WERI-Rb-1 (cell line): ENCODE measurements at regions not wholly inside any gene's neighbourhood (a gene's known extent, or its start where the extent isn't known, plus 50 kb on each side); places are given as distances from the start of the nearest gene placed in this dataset.

Experiments
- DNase-seq: peaks from one replicate; pipeline ENCODE4 v3.0.0-alpha.2; 2020
- H3K27ac ChIP-seq: fragments of 250-450 bp; sonication (Bioruptor Pico); 2 replicates; pipeline ENCODE4 v1.5.1; 2020; ENCODE audit warnings: mild to moderate bottlenecking, moderate library complexity
- H3K27me3 ChIP-seq: fragments of 250-450 bp; sonication (Bioruptor Pico); 2 replicates; pipeline ENCODE4 v1.5.1; 2021; ENCODE audit warnings: mild to moderate bottlenecking, low read depth, moderate library complexity; ENCODE audit not compliant: insufficient read depth, severe bottlenecking
- H3K36me3 ChIP-seq: fragments of 250-450 bp; sonication (Bioruptor Pico); 2 replicates; pipeline ENCODE4 v1.5.1; 2020; ENCODE audit warnings: mild to moderate bottlenecking, moderate library complexity
- H3K4me3 ChIP-seq: 2 replicates; pipeline ENCODE4 v1.5.1; 2011; ENCODE audit warnings: low read depth, mild to moderate bottlenecking, control low read depth, low read length
- H3K9me3 ChIP-seq: fragments of 250-450 bp; sonication (Bioruptor Pico); 2 replicates; pipeline ENCODE4 v1.5.1; 2021; ENCODE audit warnings: mild to moderate bottlenecking, moderate library complexity; ENCODE audit not compliant: severe bottlenecking
- CTCF ChIP-seq: IDR thresholded peaks from 2 replicates; pipeline ENCODE4 v1.5.1; 2011; ENCODE audit warnings: low read depth, mild to moderate bottlenecking, control low read depth, inconsistent platforms, low read length

- Histone ChIP-seq H3K27me3 (no peaks in the 10 kb centered on the region), H3K4me3 (no peak overlapping the region), H3K9me3 (no peaks in the 10 kb centered on the region)
These were observed 205.6 kb upstream of the RGS6 start for GRCh38 chr14:71726580-71727021.

GRCh38 chr14:71728386-71728785, 203.8 kb upstream of the RGS6 start:
- TF ChIP-seq CTCF: no peak
- Histone ChIP-seq H3K4me3 (no peak overlapping the region), H3K27ac (no peak overlapping the region), H3K36me3 (peaks cover 52% of the 10 kb centered on the region), H3K27me3 (no peaks in the 10 kb centered on the region), H3K9me3 (no peaks in the 10 kb centered on the region)
- no peak for DNase-seq

More at GRCh38 chr14:71726580-71727021, 205.6 kb upstream of the RGS6 start:
- TF ChIP-seq CTCF: no peak
- no peak for DNase-seq
- Histone ChIP-seq H3K36me3 (peaks cover 40% of the 10 kb centered on the region), H3K27ac (no peak overlapping the region)

- Histone ChIP-seq H3K27me3 (no peaks in the 10 kb centered on the region), H3K9me3 (no peaks in the 10 kb centered on the region), H3K4me3 (no peak overlapping the region), H3K36me3 (peaks cover 58% of the 10 kb centered on the region), H3K27ac (no peak overlapping the region)
- DNase-seq: peak; percentile 18
- TF ChIP-seq CTCF: no peak
These were observed 202.6 kb upstream of the RGS6 start for GRCh38 chr14:71729596-71729995.

- Histone ChIP-seq H3K9me3 (no peaks in the 10 kb centered on the region), H3K27ac (no peak overlapping the region), H3K36me3 (peaks cover 55% of the 10 kb centered on the region), H3K4me3 (no peak overlapping the region), H3K27me3 (no peaks in the 10 kb centered on the region)
- no peak for TF ChIP-seq CTCF
- DNase-seq: no peak
These were observed 201.8 kb upstream of the RGS6 start for GRCh38 chr14:71730471-71730870.

GRCh38 chr14:71731096-71731495, 201.1 kb upstream of the RGS6 start:
- no peak overlapping the region for H3K27ac ChIP-seq
- DNase-seq: no peak
- no peak for TF ChIP-seq CTCF
- H3K4me3 ChIP-seq: no peak overlapping the region
- no peaks in the 10 kb centered on the region for H3K9me3 ChIP-seq
- peaks cover 51% of the 10 kb centered on the region for H3K36me3 ChIP-seq
- H3K27me3 ChIP-seq: no peaks in the 10 kb centered on the region

GRCh38 chr14:71733210-71733883, 198.9 kb upstream of the RGS6 start:
- H3K36me3 ChIP-seq: peaks cover 64% of the 10 kb centered on the region
- no peaks in the 10 kb centered on the region for H3K27me3 ChIP-seq
- no peaks in the 10 kb centered on the region for H3K9me3 ChIP-seq
- no peak for DNase-seq
- no peak for TF ChIP-seq CTCF
- H3K27ac ChIP-seq: no peak overlapping the region
- no peak overlapping the region for H3K4me3 ChIP-seq
